ENCODE measurements at regions not wholly inside any gene's neighbourhood (a gene's known extent, or its start where the extent isn't known, plus 50 kb on each side); places are given as distances from the start of the nearest gene placed in this dataset.

- H3K9me3 ChIP-seq, result no peaks in the 10 kb centered on the region
- H3K4me3 ChIP-seq, result no peak overlapping the region
- H3K27ac ChIP-seq, result no peak overlapping the region
- H3K27me3 ChIP-seq (replicated peaks; ENCODE audit: insufficient read depth), result no peaks in the 10 kb centered on the region
- H3K36me3 ChIP-seq, result no peaks in the 10 kb centered on the region
- WGBS, result 74% methylated on average over 13 of the region's 13 CpGs
- intact Hi-C loops (cut with DNase I), result no loop called here
- no peak for TF ChIP-seq POLR2A (IDR thresholded peaks at IDR 0.05)
- no peak for TF ChIP-seq POLR2AphosphoS5 (IDR thresholded peaks at IDR 0.05)
- no peak for TF ChIP-seq CTCF (IDR thresholded peaks at IDR 0.05)
- no peak for DNase-seq (ENCODE audit: low spot score)
- H3K4me1 ChIP-seq (replicated peaks), result no peaks in the 10 kb centered on the region
Measured at GRCh38 chr7:155919391-155920067, 107.3 kb upstream of the SHH start.

- H3K27ac ChIP-seq, result no peak overlapping the region
- H3K4me3 ChIP-seq, result no peak overlapping the region
- intact Hi-C loops (cut with DNase I), result no loop called here
- no peaks in the 10 kb centered on the region for H3K36me3 ChIP-seq
- WGBS, result 48% methylated on average over 14 of the region's 14 CpGs
- no peaks in the 10 kb centered on the region for H3K4me1 ChIP-seq (replicated peaks)
- no peaks in the 10 kb centered on the region for H3K27me3 ChIP-seq (replicated peaks; ENCODE audit: insufficient read depth)
- DNase-seq (ENCODE audit: low spot score), result no peak
- no peak for TF ChIP-seq POLR2A (IDR thresholded peaks at IDR 0.05)
- TF ChIP-seq POLR2AphosphoS5 (IDR thresholded peaks at IDR 0.05), result no peak
- no peak for TF ChIP-seq CTCF (IDR thresholded peaks at IDR 0.05)
- H3K9me3 ChIP-seq, result no peaks in the 10 kb centered on the region
Measured at GRCh38 chr7:155918720-155919390, 106.6 kb upstream of the SHH start.

GRCh38 chr7:155917836-155918430 is 105.7 kb upstream of the SHH start:
- no peaks in the 10 kb centered on the region for H3K9me3 ChIP-seq
- TF ChIP-seq POLR2A (IDR thresholded peaks at IDR 0.05), result no peak
- TF ChIP-seq CTCF (IDR thresholded peaks at IDR 0.05), result no peak
- no peak for TF ChIP-seq POLR2AphosphoS5 (IDR thresholded peaks at IDR 0.05)
- H3K4me1 ChIP-seq (replicated peaks), result no peaks in the 10 kb centered on the region
- no peaks in the 10 kb centered on the region for H3K27me3 ChIP-seq (replicated peaks; ENCODE audit: insufficient read depth)
- H3K27ac ChIP-seq, result no peak overlapping the region
- WGBS, result 81% methylated on average over 9 of the region's 9 CpGs
- intact Hi-C loops (cut with DNase I), result no loop called here
- H3K36me3 ChIP-seq, result no peaks in the 10 kb centered on the region
- DNase-seq (ENCODE audit: low spot score), result no peak
- H3K4me3 ChIP-seq, result no peak overlapping the region

- intact Hi-C loops (cut with DNase I), result no loop called here
- WGBS, result 64% methylated on average over 12 of the region's 12 CpGs
- H3K4me1 ChIP-seq (replicated peaks), result no peaks in the 10 kb centered on the region
- H3K27ac ChIP-seq, result no peak overlapping the region
- no peaks in the 10 kb centered on the region for H3K36me3 ChIP-seq
- TF ChIP-seq CTCF (IDR thresholded peaks at IDR 0.05), result no peak
- TF ChIP-seq POLR2AphosphoS5 (IDR thresholded peaks at IDR 0.05), result peak; percentile 46
- no peak for TF ChIP-seq POLR2A (IDR thresholded peaks at IDR 0.05)
- peak; percentile 33 for DNase-seq (ENCODE audit: low spot score)
- no peaks in the 10 kb centered on the region for H3K9me3 ChIP-seq
- H3K27me3 ChIP-seq (replicated peaks; ENCODE audit: insufficient read depth), result no peaks in the 10 kb centered on the region
- no peak overlapping the region for H3K4me3 ChIP-seq
Measured at GRCh38 chr7:155916926-155917655, 104.8 kb upstream of the SHH start.
